ENCODE measurements at regions not wholly inside any gene's neighbourhood (a gene's known extent, or its start where the extent isn't known, plus 50 kb on each side); places are given as distances from the start of the nearest gene placed in this dataset.

DNA sequence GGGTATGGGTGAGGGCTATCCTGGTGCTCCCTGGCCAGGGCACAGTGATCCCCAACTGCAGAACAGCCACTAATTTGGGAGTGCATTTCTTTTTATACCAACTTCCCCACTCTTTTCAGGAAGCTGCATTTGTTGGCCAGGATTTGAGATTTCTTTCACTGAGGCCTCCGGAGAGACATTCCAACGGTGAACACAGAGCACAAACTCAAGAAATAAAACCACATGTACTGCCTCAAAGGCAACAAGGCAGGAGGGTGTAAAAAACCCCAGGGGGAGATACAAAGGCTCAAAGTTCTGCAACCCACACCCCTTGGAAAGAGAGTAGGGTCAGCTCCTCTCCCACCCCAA, 65.3 kb downstream of the CPN2 start:
- WGBS (ENCODE audit: low lambda C conversion rate, missing lambda C conversion rate), result 66% methylated on average over 2 of the region's 2 CpGs
- Histone ChIP-seq H3K79me2 (no peaks in the 10 kb centered on the region), H3K27ac (peak overlapping the region; percentile 51), H2AFZ (no peak overlapping the region), H3K36me3 (replicated peaks; ENCODE audit: insufficient read depth, low read depth) (no peaks in the 10 kb centered on the region), H3K27me3 (no peaks in the 10 kb centered on the region), H3K9me3 (ENCODE audit: low read depth) (no peaks in the 10 kb centered on the region), H3K4me1 (ENCODE audit: insufficient read depth) (peaks cover 23% of the 10 kb centered on the region), H3K4me2 (peak overlapping the region; percentile 31), H4K20me1 (ENCODE audit: insufficient read depth, poor library complexity, severe bottlenecking) (no peaks in the 10 kb centered on the region), H3K9me2 (replicated peaks; ENCODE audit: insufficient read depth) (no peaks in the 10 kb centered on the region), H3K4me3 (no peak overlapping the region)
- no peak for TF ChIP-seq EZH2phosphoT487 (IDR thresholded peaks at IDR 0.05; ENCODE audit: low read depth, severe bottlenecking, unreplicated experiment)
- no peak for TF ChIP-seq EZH2 (IDR thresholded peaks at IDR 0.05; ENCODE audit: borderline replicate concordance)
- TF ChIP-seq, protein P1, sequence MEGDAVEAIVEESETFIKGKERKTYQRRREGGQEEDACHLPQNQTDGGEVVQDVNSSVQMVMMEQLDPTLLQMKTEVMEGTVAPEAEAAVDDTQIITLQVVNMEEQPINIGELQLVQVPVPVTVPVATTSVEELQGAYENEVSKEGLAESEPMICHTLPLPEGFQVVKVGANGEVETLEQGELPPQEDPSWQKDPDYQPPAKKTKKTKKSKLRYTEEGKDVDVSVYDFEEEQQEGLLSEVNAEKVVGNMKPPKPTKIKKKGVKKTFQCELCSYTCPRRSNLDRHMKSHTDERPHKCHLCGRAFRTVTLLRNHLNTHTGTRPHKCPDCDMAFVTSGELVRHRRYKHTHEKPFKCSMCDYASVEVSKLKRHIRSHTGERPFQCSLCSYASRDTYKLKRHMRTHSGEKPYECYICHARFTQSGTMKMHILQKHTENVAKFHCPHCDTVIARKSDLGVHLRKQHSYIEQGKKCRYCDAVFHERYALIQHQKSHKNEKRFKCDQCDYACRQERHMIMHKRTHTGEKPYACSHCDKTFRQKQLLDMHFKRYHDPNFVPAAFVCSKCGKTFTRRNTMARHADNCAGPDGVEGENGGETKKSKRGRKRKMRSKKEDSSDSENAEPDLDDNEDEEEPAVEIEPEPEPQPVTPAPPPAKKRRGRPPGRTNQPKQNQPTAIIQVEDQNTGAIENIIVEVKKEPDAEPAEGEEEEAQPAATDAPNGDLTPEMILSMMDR (IDR thresholded peaks at IDR 0.05; ENCODE audit: poor library complexity), result no peak
- no peak for DNase-seq (ENCODE audit: low spot score)

DNA sequence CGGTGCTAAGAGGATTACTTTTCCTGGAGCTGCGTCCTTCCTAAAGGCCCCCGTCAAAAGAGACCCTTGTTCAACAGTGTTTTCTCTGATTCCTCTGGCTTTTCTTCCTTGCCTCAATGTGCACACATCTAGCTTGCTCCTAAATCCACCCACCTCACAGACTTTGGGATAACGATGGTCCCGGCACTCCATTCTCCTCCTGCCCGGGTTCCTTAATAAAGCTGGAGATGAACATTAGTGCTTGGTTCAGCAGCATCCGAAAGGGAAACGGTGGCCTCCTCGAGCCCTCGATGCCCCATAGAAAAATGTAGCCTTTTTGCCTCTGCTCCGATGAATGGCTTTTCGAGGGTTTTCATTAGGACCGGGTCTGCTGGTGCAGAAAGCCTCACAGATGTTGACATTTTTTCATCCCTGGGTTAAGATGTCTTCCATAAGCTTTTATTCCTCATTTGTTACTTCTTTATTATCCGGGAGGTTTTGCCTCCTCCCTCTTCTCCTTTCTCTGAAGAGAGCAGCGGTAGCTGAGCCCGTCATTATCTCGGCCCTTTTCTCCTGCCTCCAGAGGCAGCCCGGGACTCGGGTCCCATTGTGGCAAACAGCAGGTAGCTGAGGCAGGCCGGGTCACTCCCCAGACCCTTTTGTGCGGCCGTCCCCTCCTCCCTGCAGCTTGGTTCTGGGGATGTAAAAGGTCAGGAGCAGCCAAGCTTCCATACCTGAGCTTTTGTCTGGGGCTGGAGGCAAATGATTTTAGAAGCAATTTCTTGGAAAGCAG, 64.6 kb downstream of the CPN2 start:
- Histone ChIP-seq H3K36me3 (replicated peaks; ENCODE audit: insufficient read depth, low read depth) (no peaks in the 10 kb centered on the region), H3K4me2 (peak overlapping the region; percentile 24), H3K27me3 (no peaks in the 10 kb centered on the region)

DNA sequence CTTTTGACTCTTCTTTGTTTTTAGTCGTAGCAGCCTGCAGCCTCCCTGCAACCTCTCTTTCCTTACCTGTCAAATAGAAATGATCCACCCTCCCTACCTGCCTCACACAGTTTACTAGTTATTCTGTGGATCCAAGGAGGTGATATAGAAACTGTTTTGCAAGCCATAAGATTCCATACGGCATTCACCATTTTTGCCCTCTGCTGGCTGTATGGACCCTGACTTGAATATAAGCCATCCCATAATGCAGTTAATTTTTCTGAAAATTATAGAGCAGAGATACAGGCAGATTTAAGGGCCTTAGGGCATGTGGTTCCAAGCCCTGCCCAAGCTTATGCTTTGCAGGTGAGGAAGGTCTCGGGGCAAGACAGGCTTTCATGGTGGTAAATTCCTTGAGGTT, 63.8 kb downstream of the CPN2 start:
- Histone ChIP-seq H3K79me2 (no peaks in the 10 kb centered on the region), H4K20me1 (ENCODE audit: insufficient read depth, poor library complexity, severe bottlenecking) (no peaks in the 10 kb centered on the region), H3K27ac (no peak overlapping the region), H3K4me2 (no peak overlapping the region), H3K27me3 (no peaks in the 10 kb centered on the region), H3K4me1 (ENCODE audit: insufficient read depth) (peaks cover 23% of the 10 kb centered on the region), H3K4me3 (no peak overlapping the region), H3K9me2 (replicated peaks; ENCODE audit: insufficient read depth) (no peaks in the 10 kb centered on the region), H3K9me3 (ENCODE audit: low read depth) (no peaks in the 10 kb centered on the region), H3K36me3 (replicated peaks; ENCODE audit: insufficient read depth, low read depth) (no peaks in the 10 kb centered on the region), H2AFZ (no peak overlapping the region)
- DNase-seq (ENCODE audit: low spot score), result no peak
- no peak for TF ChIP-seq EZH2phosphoT487 (IDR thresholded peaks at IDR 0.05; ENCODE audit: low read depth, severe bottlenecking, unreplicated experiment)
- TF ChIP-seq EZH2 (IDR thresholded peaks at IDR 0.05; ENCODE audit: borderline replicate concordance), result no peak
- TF ChIP-seq, protein P1 (IDR thresholded peaks at IDR 0.05; ENCODE audit: poor library complexity), result peak; percentile 10
- 70% methylated on average over 3 of the region's 3 CpGs for WGBS (ENCODE audit: low lambda C conversion rate, missing lambda C conversion rate)

More for the DNA sequence above, 64.6 kb downstream of the CPN2 start:
- no peak for DNase-seq (ENCODE audit: low spot score)
- H3K9me2 ChIP-seq (replicated peaks; ENCODE audit: insufficient read depth), result no peaks in the 10 kb centered on the region
- no peak overlapping the region for H2AFZ ChIP-seq
- no peak for TF ChIP-seq EZH2phosphoT487 (IDR thresholded peaks at IDR 0.05; ENCODE audit: low read depth, severe bottlenecking, unreplicated experiment)
- TF ChIP-seq, protein P1 (IDR thresholded peaks at IDR 0.05; ENCODE audit: poor library complexity), result no peak
- no peak for TF ChIP-seq EZH2 (IDR thresholded peaks at IDR 0.05; ENCODE audit: borderline replicate concordance)
- no peak overlapping the region for H3K4me3 ChIP-seq
- no peaks in the 10 kb centered on the region for H4K20me1 ChIP-seq (ENCODE audit: insufficient read depth, poor library complexity, severe bottlenecking)
- no peaks in the 10 kb centered on the region for H3K79me2 ChIP-seq
- 53% methylated on average over 22 of the region's 22 CpGs for WGBS (ENCODE audit: low lambda C conversion rate, missing lambda C conversion rate)
- H3K4me1 ChIP-seq (ENCODE audit: insufficient read depth), result peaks cover 23% of the 10 kb centered on the region
- peak overlapping the region; percentile 51 for H3K27ac ChIP-seq
- no peaks in the 10 kb centered on the region for H3K9me3 ChIP-seq (ENCODE audit: low read depth)
